ENCODE measurements at regions not wholly inside any gene's neighbourhood (a gene's known extent, or its start where the extent isn't known, plus 50 kb on each side); places are given as distances from the start of the nearest gene placed in this dataset.

DNA sequence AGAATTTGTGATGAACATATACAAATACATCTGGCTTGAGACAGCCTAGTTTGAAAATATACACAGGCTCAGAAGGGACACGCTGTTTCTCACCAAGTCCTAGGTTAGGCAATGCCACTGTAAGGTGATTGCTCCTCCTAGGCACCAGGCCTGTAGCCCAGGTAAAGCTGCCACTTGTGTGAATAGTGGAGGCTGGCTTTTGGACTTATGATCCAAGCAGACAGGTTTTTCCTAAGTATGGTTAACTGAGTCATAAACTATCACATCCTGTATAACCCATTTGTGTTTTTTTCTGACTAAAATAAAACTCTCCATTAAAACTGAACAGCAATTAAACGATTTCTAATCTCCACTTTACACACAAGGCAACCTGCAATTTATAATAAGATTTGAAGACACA lies 81.0 kb downstream of the SEMA4F start:
- no peak for DNase-seq

DNA sequence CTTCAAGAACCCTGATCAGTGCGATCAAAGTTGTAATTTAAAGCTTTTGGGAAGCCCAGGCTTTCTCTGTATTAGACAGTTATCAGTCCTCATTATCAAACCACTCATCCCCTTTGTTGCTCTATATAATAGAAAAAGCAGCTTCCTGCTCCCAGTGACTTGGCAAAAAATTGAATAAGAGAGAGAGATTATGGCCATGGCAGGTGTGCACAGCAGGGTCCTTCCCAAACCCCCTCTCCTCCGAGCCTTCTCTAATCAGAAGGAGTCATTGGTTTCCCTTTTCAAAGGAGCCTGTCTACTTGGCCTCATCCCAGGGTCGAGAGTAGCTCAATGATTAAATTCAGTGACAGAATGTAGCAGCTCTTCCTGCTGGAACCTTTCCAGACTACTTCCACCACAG lies 81.5 kb downstream of the SEMA4F start:
- DNase-seq: no peak

DNA sequence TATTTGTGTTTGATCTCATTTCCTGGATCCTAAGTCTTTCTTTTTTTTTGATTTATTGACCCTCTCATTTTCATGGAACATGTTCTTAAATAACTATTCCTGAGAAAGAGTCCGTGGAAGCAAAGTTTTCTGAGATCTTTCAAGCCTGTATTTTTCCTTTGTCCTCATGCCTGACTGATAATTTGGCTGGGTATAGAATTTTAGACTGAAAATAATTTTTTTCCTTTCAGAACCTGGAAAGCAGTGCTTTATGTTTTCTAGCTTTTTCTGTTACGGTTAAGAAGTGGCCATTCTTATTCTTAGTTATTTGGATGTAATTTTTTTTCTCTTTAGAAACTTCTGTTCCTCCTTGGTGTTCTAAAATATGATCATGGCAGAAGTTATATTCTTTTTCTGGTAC lies 82.5 kb downstream of the SEMA4F start:
- no peak for DNase-seq

DNA sequence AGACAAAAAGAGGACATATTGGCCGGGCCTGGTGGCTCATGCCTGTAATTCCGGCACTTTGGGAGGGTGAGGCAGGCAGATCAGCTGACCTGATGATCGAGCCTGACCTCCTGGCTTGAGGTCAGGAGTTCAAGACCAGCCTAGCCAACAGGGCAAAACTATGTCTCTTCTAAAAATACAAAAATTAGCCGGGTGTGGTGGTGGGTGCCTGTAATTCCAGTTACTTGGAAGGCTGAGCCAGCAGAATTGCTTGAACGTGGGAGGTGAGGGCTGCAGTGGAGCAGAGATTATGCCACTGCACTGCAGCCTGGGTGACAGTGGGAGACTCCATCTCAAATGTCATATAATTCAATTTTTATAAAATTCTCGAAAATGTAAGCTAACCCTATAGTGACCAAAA lies 84.5 kb downstream of the SEMA4F start:
- no peak for DNase-seq

DNA sequence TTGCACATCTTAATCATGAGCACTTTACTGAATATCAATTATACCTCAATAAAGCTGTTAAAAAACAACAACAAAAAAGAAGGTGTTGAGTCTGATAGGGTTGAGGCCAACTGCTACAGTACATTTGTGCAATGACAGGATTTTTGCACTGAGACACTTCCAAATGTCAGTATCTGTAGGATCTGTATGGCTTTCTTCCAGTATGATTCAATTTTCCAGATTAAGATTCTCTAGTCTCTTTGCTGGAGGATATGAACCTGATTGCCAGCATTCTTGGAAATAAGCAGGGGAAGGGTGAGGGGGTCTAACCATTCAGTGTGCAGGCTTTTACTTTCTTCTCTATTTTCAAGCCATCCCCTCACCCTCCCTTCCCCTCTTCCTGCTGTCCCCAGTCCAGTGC lies 85.1 kb downstream of the SEMA4F start:
- no peak for DNase-seq

DNA sequence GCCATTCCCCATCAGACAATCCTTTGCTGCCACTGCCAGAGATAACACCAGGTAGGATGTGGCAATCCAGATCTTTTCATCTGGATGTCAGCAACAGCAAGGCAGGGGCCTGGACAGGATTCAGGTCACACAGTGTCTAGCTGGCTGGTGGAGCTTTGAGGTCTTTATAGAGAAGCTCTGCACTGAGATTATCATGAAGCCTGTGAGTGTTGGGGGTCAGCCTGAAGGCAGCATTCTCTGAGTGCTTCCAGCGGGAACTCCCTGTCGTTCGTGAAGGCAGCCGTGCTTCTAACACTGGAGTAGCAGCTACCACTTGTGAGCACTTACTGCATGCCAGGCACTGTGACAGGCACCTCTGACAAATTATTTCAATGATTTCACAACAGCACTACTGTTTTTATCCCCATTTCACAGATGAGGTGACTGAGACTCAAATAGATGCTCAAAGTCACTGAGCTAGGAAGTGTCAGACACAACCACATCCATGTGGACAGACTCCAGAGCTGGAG lies 85.7 kb downstream of the SEMA4F start:
- no peak for DNase-seq

DNA sequence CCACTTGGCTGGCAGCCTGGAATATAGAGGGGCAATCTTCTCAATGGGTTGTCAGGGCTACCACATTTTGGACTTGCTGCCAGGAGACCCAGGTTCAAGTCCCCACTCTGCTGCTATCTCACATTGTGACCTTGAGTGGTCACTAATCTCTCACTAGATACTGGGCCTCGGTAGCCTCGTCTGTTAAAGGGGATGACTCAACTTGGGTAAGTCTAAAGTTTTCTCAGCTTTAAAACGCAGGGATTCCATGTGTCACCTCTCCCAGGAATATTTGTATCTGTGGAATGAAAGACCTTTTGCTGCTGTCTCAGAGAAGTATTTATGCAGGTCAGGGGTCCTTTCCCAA lies 86.3 kb downstream of the SEMA4F start:
- DNase-seq: no peak

DNA sequence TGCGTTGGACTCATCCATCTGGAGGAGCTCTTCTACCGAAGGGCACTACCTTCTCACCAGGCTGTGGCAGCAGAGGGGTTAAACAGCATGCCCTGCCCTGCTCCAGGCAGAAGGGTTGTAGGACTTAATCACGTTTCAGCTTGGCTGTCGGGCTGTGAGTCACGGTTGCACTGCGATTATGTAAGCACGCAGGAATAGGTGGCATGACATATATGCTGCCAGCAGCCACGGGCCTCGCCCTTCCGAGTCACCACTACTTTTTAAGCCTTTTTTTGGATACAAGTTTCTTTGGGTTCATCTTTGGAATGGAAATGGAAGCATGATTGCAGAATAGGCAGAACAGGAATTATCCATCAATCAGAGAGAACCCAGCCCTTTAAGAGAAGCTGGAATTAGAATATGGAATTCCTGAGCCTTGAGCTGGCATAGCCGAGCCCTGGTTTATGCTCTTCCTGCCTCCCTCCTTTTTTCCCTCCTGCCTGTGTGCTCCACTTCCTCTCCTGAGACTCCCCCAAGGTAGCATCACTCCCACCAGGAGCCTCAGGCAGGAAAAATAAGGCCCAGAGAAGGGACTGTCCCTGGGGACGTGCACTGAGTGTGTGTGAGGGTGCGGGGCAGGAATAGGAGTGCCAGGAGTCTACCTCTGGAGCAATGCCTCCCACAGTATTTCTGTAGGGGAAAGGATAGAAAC lies 86.8 kb downstream of the SEMA4F start:
- peak; percentile 62 for DNase-seq

DNA sequence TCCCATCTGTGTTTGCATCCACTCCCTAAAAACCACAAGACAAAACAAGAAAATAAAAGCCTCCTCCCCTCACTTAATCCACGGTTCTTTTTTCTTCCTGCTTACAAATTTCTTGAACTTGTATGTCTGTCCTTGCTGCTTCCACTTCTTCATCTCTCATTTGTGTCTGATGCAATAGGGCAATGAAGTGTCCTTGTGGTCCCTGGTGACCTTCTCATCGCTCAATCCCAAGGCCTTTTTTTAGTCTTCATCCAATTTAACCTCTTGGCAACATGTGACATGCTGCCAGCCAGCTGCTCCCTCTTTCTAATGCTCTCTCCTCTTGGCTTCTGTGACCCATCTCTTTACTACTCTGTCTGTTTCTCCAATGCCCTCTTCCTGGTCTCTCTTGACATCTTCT lies 87.6 kb downstream of the SEMA4F start:
- no peak for DNase-seq

DNA sequence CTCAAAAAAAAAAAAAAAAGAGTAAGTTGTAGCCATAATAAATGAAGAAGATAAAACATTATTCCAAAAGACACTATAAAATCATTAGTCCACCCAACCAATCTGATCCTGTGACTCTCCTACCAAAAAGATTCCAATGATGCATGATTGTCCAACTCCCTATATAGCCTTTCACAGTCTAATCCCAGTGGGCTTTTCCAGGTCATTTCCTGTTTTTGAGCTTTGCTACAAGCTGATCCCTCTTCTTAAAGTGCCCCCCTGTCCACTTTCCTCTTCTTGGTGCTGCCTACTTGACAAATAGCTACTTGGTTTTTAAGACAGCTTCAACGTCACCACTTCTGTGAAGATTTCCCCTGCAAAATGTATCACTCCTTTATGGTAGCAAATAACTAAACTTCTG lies 88.4 kb downstream of the SEMA4F start:
- DNase-seq: no peak

DNA sequence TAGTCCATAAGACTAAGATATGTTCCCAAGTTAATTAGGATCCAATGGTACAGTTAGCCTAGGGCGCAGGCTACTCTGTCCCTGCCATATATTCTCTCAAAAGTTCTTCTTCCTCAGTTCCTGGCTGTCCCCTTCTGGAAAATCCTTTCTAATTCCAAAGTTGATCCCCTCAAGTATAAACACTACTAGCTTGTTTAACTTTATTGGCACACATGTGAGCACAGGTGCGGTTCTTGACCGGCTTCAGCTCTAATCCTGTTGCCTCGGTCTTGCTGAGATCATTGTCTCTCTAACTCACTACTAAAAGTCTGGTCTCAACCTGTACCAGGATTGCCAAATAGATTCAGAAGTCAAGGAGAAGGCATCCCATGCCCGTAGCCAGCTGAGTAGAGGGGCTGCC lies 89.0 kb downstream of the SEMA4F start:
- no peak for DNase-seq

DNA sequence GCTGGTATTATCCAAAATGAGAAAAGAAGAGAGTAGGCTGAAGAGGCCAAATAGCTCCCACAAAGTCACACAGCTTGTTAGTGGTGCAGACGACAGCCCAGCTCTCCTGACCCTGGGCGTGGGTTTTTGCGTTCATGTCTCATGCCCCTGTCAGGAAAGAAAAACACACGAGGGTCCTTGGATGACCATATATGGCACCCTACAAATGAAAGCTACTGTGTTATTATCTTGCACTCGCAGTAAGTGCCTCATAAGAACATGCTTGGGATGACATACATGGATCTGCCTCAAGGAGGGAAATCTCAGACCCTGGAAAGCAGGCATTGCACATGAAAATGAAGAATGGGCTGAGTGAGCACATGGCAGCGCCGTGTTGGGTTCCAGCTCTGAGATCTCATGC lies 89.7 kb downstream of the SEMA4F start:
- DNase-seq: no peak

DNA sequence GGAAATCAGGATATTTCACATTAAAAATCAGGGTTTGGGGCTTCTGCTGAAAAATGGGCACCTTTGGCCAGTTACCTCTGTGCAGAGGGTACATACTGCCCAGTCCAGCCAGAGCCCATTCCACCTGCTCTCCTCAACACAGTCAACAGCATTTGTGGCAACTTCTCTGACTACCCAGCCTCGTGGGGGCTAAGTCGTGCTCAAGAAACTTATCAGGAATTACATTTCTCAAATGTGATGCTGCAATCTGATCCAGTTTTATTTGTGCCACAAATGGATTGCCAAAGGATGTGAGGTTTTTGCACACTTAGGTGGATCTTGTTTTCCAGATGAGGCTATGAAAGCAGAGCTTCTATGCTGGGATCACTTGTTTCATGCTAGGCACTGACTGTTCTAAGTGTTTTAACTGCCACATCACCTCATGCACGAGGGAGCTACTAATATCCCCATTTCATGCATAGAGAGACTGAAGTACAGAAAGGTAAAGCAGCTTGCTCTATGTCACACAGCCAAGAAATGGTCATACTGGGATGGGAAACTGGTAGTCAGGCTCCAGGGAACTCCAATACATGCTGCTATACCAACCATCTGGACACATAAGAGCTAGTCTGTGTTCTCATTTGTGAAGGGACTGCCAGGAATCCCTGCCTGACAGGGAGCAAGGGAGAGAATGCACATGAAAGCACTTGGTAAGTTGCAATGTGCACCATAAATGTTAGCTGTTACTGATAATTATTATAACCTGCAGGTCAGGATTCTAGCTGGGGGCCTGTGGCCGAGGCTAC lies 89.0 kb upstream of the HK2 start:
- no peak for DNase-seq

DNA sequence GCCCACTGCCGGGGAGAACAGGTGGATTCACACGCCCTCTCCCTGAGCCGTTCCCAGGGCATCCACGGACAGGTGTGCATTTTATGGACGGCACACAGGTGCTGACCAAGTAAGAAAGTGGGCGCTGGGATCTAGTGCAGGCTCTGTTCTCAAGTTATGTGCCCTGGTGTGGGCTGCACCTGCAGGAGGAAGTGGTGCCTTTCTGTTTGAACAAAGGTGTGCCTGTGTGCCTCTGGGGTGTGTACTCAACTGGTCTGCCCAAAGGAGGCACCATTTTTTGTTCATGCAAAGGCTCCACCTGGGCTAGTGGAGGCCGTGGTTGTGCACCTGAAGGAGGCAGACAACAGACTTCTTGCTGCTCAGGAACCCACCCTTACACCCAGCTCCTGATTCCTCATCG lies 88.2 kb upstream of the HK2 start:
- DNase-seq: no peak

DNA sequence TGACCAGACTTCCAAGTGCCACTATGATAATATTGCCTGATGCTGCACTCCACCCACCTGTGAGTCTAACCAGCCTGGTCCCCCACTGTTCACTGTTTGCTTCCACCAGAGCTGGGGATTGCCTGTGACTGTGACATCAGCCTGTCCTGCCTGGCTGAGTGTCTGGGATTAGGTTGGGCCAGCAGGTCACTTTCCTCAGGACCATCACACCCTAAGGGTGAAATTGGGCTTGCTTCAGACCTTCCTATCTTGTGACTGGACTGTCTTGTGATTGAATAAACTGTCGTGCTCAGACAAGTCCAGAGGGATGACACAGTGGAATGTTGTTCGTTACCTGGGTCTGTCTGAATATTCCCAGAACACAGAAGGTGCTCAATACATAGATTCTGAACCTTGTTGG lies 87.4 kb upstream of the HK2 start:
- DNase-seq: no peak

DNA sequence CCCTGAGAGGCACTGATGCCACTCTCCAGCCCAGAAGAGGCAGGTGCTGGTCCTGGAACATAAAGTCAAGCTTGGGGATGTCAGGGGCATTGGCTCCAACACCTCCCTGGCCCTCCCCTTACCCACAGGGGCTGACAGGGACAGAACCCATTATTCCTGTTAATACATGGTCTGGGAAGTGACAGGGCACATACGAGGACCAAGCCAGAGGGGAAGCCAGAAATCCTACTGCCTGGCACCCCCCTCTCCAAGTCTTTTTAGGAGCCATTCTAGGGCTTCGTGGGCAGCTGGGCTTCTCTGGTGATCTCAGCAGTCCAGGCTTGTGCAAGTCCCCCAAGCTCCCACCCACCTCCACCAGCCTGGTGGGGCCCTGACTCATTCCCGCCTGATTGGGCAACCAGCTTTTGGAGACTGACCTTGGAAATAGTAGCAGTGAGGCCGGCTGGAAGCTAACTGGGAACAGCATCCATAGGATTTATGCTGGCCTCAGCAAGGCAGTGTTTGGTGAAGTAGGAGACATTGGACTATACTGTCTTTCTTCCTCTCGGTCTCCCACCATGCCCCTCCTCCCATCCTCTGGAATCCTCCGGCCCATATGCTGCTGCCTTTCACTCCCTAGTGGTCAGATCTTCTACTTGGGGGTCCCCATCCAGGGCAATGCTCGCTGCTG lies 86.4 kb upstream of the HK2 start:
- DNase-seq: no peak

DNA sequence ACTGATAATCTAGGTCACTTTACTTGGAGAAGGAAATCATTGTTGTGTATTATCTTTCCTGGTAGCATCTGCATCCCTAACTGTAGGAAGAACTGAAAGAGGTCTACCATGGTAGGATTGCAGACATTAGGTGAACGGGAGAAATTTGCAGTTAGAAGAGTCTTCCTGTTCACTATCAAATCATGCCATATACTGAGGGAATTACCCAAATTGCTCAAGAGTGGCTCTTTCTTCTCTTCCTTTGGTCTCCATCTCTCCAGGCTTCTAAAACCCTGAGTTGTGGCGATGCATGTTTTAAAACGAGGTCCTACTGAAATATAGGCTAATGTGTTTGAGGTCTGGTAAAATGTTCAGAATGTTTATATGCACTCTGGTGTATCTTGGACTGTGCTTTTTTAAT lies 85.3 kb upstream of the HK2 start:
- no peak for DNase-seq

DNA sequence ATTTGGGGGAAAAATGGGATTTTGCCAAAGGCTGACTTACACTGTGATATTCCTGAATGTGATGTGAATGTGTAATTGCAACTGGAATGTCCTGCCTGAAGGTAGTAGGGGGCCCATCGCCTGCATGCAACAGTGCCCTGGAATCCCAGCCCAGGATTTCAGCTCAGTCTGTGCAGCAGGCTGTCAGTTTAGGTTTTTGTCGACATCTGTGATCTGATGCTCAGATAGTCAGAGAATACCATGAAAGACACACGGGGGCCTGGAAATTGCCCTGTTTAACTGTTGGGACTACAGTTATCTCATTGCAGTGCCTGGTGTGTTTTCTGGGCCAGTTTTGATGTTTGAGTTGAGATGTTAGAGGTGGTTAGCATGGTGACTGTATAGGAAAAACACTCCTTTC lies 84.5 kb upstream of the HK2 start:
- DNase-seq: no peak

DNA sequence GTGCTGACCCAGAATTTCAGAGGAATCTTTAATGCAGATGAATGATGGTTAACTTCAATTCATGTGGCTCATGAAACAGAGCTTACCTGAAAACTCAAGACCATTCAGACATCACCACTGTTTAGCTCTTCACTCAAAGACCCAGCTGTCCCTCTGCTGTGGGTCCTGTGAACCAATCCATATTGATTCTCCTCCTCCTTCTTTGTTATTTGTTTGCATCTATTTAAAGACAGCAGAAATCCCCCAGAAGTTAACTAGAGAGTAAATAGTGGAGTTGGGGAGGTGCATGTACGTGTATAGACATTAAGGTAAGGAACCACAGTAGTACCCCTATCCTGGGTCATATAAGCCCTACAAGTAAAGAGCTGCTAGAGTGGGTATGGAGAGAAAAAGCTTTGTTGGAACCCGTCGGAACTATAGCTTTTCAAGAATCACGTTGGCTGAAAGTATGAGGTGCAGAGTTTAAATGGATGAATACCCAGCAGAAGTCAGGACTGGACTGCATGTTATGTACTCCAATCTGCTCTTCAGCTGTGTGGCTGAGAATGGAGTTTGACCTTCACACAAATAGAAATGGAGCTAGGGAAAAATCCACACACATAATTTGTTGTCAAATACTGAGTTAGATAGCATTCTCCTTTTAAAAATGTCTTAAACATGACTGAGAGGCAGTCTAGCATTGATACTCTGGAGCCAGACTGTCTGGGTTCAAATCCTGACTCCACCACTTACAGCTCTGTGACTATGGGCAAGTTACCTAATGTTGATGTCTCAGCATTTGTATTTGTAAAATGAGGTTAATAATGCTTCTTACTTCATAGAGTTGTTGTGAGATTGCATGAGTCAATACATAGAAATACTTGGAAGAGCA lies 81.7 kb upstream of the HK2 start:
- DNase-seq: no peak

DNA sequence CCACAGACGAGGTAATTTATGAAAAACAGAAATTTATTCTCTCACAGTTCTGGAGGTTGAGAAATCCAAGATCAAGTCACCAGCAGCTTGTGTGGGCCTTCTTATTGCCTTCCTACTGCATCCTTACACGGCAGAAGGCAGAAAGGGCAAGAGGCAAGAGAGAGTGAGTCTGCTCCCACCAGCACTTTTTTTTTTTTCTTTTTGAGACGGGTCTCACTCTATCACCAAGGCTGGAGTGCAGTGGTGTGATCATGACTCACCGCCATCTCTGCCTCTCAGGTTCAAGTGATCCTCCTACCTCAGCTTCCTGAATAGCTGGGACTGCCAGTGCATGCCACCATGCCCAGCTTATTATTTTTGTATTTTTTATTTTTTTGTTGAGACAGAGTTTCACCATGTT lies 78.5 kb upstream of the HK2 start:
- no peak for DNase-seq

DNA sequence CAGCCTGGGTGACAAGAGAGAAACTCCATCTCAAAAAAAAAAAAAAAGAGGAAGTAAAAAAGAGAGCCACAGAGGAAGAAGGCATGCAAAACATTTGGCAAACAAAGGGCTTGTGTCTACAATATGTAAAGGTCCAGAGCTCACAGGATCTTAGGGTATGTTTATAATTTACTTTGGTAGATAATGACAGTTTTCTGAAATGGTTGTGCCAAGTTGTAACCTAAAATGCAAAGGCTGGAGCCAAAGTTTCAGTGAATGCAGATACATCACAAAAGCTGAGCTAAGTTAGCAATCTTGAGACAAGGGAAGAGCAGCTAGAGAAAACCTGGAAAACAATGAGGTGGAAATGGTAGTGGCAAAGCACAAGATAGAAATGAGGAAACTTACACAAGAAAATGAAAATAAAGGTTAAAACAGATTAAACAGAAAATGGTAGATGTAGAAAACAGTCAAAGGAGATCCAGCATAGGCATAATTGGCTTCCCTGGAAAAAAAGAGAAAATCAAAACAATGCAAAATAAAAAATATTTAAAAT lies 77.5 kb upstream of the HK2 start:
- no peak for DNase-seq

DNA sequence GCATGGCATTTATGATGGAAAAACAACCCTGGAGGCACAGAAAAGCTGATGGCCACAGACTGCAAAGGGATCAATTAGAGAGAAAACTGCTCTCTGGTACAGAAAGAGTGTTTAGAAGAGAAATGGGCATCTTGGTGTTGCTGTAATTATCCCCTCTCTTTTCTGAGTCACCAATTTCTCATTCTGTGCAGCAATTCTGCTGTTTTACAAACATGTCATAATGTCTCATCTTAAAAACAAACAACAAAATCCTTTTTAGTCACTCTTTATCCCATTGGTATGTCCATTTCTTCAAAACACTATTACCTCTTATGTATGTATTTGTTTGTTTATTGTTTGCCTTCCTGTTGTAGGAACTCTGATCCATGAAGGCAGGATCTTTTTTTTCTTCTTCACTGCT lies 73.9 kb upstream of the HK2 start:
- DNase-seq: no peak

All from SIG-M5 (cell line).